Kidney (tissue), 13 donors: ENCODE measurements at regions not wholly inside any gene's neighbourhood (a gene's known extent, or its start where the extent isn't known, plus 50 kb on each side); places are given as distances from the start of the nearest gene placed in this dataset.
"Not testable (repeated sequence)": the region's sequence is repeated elsewhere in the genome, so short reads cannot be mapped to it uniquely, and the experiment has no call there.

Source experiments
- DNase-seq, 5 donors: peaks; one replicate each; pipeline ENCODE4 v3.0.0-alpha.2; 2013 to 2020
- FAIRE-seq: peaks from 2 replicates; lab custom pipeline; 2012; peaks lifted over from hg19 to GRCh38; lab: Jason Lieb, UNC
- H3K27ac ChIP-seq, 2 donors: one replicate each; pipeline ENCODE4 v1.7.0; 2013; ENCODE audit warnings: low read depth in 2 of 2, low read length in 2 of 2, inconsistent platforms in 1 of 2
- H3K27me3 ChIP-seq: one replicate; pipeline ENCODE4 v1.7.1; 2013; ENCODE audit warnings: low read length, inconsistent platforms; ENCODE audit not compliant: control insufficient read depth, insufficient read depth
- H3K36me3 ChIP-seq, 3 donors: one replicate each; pipeline versions ENCODE4 v1.7.0 to v1.7.1; 2013; ENCODE audit warnings: low read length in 3 of 3, control low read depth in 1 of 3, inconsistent platforms in 1 of 3; ENCODE audit not compliant: insufficient read depth in 3 of 3, control insufficient read depth in 2 of 3
- H3K4me1 ChIP-seq, 3 donors: one replicate each; pipeline versions ENCODE4 v1.7.0 to v1.7.1; 2013; ENCODE audit warnings: low read length in 3 of 3, inconsistent platforms in 1 of 3, low read depth in 1 of 3; ENCODE audit not compliant: control insufficient read depth in 2 of 3, insufficient read depth in 2 of 3
- H3K4me3 ChIP-seq, 3 donors: one replicate each; pipeline versions ENCODE4 v1.7.0 to v1.8.1; 2013; ENCODE audit warnings: low read length in 3 of 3, control low read depth in 1 of 3, inconsistent platforms in 1 of 3
- H3K9ac ChIP-seq, 3 donors: one replicate each; pipeline versions ENCODE4 v1.7.0 to v1.7.1; 2013; ENCODE audit warnings: low read length in 3 of 3, control low read depth in 1 of 3, inconsistent platforms in 1 of 3
- H3K9me3 ChIP-seq, 3 donors: one replicate each; pipeline versions ENCODE4 v1.7.0 to v1.7.1; 2013; ENCODE audit warnings: low read length in 3 of 3, control low read depth in 1 of 3, inconsistent platforms in 1 of 3; ENCODE audit not compliant: control insufficient read depth in 2 of 3, insufficient read depth in 1 of 3
- CTCF ChIP-seq: IDR thresholded peaks from 3 replicates; pipeline ENCODE4 v1.5.1; 2012; ENCODE audit warnings: mild to moderate bottlenecking, moderate library complexity, borderline replicate concordance; ENCODE audit not compliant: insufficient read depth; ENCODE audit errors: extremely low read depth
- intact Hi-C: fragments of 100-400 bp; cut with DNase I; formaldehyde crosslinking; loops from one replicate; pipeline ENCODE4 v1.11.1; 2022
- donor health status: control.
- donor health status: control.
- donor health status: control.
- donor health status: control.
- donor health status: control.
- donor health status: DM: yes; HTN: yes; CAD: no.
- donor health status: Normal renal cell carcinoma (clear cell type).

GRCh38 chr3:193046371-193046770 is 128.7 kb upstream of the MB21D2 start:
- Histone ChIP-seq H3K9ac (no peak overlapping the region), H3K9me3 (no peaks in the 10 kb centered on the region), H3K4me3 (no peak overlapping the region), H3K4me1 (no peaks in the 10 kb centered on the region), H3K36me3 (no peaks in the 10 kb centered on the region), H3K27me3 (no peaks in the 10 kb centered on the region), H3K27ac (no peak overlapping the region)
- TF ChIP-seq CTCF, result no peak
- no peak for DNase-seq
- no peak for FAIRE-seq
- intact Hi-C loops, result no loop called here

GRCh38 chr3:193047461-193047860 is 129.8 kb upstream of the MB21D2 start:
- H3K4me1 ChIP-seq, H3K9ac ChIP-seq, intact Hi-C loops, DNase-seq, H3K27ac ChIP-seq, H3K36me3 ChIP-seq, H3K9me3 ChIP-seq, H3K4me3 ChIP-seq, H3K27me3 ChIP-seq, FAIRE-seq: not testable (repeated sequence)

- no peaks in the 10 kb centered on the region for H3K36me3 ChIP-seq
- no peak overlapping the region for H3K4me3 ChIP-seq
- H3K4me1 ChIP-seq, result no peaks in the 10 kb centered on the region
- intact Hi-C loops, result no loop called here
- H3K27ac ChIP-seq, result no peak overlapping the region
- no peaks in the 10 kb centered on the region for H3K9me3 ChIP-seq
- no peaks in the 10 kb centered on the region for H3K27me3 ChIP-seq
- no peak for TF ChIP-seq CTCF
- DNase-seq (no peak), FAIRE-seq (no peak)
- H3K9ac ChIP-seq, result no peak overlapping the region
Observed at GRCh38 chr3:193048127-193048526, 130.5 kb upstream of the MB21D2 start.

GRCh38 chr3:193049935-193050334 is 132.3 kb upstream of the MB21D2 start:
- H3K9ac ChIP-seq, result no peak overlapping the region
- H3K4me3 ChIP-seq, result no peak overlapping the region
- intact Hi-C loops, result no loop called here
- FAIRE-seq, result no peak
- no peaks in the 10 kb centered on the region for H3K9me3 ChIP-seq
- no peaks in the 10 kb centered on the region for H3K36me3 ChIP-seq
- no peaks in the 10 kb centered on the region for H3K4me1 ChIP-seq
- no peak for DNase-seq
- TF ChIP-seq CTCF, result no peak
- H3K27me3 ChIP-seq, result no peaks in the 10 kb centered on the region
- H3K27ac ChIP-seq, result no peak overlapping the region
